Posterior vena cava (tissue), 2 donors: ENCODE measurements at regions not wholly inside any gene's neighbourhood (a gene's known extent, or its start where the extent isn't known, plus 50 kb on each side); places are given as distances from the start of the nearest gene placed in this dataset.

Source experiments
- DNase-seq: peaks from one replicate; pipeline ENCODE4 v3.0.0-alpha.2; 2020; ENCODE audit warnings: low spot score
- intact Hi-C, 2 donors: fragments of 100-400 bp; cut with DNase I; formaldehyde crosslinking; loops; one replicate each; pipeline versions ENCODE4 v1.14.1 to v1.14.2; 2022 to 2023
- donor health status: DM: yes; HTN: yes; CAD: no.
- donor health status: DM: yes; HTN: yes; CAD: no.

DNA sequence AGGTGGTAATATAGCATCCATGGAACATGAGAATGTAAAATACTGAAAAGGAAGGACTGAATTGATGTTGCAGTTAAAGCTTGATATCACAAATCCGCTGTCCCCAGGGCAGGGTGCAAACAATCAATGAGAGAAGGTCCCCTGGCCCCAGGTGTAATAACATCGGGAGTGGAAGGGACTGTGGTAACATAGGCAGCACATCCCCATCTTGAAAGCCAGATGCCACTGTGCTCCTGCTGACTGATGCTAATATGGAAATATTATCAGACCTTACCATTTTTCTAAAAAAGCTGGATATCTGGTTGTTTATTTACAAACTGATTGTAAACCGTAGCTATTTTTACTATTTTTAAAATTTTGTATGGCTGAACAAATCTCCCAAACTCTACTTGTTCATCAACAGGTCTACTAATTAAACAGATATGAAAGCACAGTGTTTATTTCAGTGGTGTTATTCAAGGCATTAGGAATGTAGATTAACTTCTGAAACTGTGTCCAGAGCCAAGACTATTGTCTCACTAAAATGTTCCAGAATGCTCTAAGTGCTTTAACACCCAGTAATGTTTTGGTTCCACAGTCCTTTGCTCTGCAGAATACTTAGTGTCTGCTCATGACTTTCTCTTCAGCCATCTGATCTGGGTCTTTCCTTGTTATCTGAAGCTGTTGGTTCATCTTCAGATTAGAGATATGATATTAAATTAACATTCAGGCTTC, 386.0 kb upstream of the RARB start:
- intact Hi-C loops: no loop called here
- no peak for DNase-seq

DNA sequence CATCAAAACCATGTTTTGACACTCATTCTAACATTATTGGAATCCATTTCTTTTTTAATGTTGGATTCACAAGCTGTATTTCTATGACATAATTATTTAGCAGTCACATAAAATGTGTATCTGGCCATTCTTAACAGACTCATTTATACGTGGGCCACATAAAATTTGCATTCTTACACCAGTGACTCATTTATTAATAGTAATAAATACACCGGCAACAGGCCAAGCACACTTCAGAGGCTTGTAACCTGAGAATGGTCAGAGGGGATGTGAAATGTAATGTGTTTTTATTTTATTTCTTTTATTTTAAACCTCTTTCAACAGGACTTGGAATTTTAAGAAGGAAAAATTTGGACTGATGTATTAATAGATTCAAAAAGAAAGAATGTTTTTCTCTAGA, 384.9 kb upstream of the RARB start:
- no peak for DNase-seq
- intact Hi-C loops: no loop called here

DNA sequence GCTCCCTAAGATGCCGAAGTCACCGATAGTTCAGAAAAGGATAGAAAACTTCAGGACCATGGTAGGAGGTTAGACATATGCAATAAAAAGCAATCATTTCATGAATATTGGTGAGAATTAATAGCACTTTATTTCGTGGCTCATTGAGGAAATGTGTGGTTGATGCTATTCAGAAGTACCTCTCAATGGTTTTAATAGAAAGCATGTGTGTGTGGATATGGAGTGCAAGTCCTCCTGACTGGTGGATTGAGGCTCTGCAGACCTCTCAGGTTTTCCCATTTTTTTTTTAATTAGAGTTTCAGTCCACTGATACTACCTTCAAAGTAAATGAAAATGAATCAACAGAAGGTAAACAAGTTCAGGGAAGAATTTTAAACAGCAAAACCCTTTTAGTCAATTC, 384.3 kb upstream of the RARB start:
- intact Hi-C loops: no loop called here
- DNase-seq: no peak

DNA sequence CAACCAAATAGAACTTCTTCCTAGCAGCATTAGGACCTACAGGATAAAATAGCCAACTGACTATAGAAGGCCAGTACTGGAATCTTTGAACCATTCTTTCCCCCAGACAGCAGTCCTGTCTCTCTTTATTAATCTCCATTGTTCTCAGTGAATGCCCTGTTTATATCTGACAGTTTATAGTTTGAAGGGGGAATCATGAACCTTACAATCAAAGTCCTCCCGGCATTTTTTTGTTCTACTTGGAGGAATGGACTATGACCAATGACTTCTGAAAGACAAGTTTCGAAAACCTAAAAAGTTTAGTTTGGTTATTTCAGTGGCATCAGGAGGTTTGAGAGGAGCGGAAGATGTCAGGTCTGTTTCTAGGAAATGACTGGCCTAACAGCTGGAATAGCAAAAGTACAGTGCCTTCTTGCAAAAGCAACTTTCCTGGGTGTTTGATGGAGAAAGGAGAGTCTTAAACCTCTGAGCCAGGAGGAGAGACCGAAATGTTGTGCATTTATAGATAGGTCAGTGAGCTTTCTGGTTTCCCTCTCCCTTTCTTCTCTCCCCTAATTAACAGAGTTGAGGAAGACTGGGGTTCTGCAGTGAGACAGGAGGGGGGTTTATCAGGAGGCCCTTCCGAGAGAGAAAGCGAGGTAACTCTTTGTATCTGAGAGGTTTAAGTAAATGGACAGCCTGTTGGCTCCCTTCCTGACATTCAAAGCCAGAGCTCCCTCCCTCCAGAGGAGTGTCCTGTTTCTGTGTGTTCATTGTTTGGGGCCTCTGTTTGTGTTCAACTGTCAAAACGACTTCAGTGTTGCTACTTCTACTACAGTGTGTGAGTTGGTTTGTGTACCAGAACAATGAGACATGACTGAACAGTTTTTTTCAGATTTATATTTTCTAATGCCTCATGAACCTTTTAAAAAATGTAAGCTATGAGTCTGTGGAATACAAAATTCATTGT, 383.0 kb upstream of the RARB start:
- DNase-seq: no peak
- intact Hi-C loops: no loop called here

DNA sequence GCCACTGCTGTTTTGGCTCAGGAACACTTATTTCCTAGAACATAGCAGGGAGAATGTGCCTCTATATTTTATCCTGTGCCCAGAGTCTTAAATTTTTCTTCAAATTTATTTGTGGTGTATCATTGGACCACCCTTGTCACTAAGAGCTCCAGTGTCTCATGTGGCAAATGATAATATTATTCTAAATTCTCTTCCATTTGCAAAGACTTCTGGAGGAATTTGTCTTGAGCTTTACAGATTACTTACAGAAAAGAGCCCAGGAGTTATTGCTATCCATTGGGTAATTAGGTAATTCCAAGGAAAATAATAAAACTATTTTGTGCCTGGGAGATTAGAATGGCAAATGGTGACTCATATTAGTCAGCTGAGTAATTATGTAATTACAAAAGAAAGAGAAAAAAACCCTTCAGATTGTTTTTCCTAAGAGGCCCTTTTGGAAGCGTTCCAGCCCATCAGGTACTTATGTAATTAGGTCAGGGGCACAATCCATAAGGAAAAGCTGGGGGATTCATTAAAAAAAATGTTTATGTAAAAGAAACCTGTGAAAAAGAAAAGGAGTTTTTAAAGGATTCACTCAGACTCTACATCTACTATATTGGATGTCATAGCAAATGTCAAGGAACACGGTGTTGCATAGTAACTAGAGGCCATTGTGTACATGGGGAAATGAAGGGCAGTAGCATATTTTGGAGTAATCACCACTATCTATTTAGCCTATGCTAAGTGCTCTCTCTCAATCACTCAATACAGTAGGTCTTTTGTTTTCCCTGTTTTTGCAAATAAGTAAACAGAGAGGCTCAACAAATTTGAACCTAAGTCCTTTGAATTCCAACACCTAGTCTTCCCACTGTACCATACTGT, 380.9 kb upstream of the RARB start:
- intact Hi-C loops: no loop called here
- no peak for DNase-seq

DNA sequence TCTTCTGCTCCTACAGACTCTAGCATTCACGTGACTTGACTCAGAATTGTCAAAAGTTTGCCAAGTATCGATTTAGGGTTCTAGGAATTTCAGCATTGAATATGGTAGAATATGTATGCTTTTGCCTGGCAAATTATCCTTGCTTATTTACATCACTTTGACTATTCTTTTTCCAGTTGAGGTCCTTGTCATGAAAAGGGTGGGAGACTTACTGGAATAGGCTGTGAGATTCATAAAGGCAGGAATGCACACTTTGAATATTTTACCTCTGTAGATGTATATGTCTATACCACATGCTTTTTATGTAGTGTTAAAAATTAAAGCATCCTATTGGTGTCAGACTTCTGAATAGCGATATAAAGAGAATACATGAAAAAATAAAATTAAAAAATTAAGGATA, 378.8 kb upstream of the RARB start:
- intact Hi-C loops: no loop called here
- DNase-seq: no peak

DNA sequence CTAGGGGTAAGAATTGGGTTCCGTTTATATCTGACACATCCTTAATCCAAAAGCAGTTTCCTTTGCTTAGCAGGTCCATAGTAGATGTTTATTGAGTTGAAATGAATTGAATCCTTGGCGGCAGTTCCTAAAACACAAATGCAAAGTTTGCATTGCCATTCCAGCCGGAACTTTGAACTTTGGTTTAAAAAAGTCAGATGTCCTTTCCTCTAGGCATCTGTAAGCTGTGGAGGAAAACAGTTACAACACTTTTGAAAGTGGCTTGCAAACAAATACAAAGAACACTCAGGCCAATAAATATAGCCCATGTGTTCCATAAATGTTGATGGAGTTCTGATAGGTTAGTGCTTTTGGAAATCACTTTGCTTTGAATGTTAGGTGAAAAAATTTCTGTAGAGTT, 374.7 kb upstream of the RARB start:
- DNase-seq: no peak
- intact Hi-C loops: no loop called here

DNA sequence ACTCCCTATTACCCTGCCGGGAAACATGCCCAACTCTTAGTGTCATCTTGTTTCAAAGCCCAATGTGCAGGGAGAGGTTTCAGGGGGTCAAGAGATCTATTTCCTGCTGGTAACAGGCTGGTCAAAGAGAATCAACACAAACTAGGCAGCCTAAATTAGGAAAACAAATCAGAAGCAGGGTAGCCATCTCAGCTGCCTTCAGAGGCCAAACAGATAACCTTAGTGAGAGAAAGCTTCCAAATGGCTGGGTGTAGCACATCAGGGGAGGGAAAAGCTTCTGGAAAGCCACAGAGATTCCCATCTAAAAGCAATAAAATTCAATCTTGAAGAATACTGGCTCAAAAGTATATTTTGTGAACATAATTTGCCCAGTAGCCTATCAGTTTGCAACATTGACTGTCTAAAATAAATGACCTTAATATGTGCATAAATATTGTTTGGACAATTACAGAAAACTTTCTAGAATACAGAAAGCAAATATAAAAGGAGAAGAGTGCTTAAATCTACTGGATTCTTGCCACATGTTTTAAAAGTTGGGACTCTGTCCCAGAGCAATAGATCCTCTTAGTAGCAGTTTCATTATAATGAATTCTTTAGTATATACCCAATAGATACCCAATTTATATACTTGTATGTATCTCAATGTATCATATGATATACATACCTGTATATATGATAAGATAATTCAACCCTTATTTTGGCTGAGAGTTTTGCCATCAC, 371.9 kb upstream of the RARB start:
- intact Hi-C loops: no loop called here
- no peak for DNase-seq

DNA sequence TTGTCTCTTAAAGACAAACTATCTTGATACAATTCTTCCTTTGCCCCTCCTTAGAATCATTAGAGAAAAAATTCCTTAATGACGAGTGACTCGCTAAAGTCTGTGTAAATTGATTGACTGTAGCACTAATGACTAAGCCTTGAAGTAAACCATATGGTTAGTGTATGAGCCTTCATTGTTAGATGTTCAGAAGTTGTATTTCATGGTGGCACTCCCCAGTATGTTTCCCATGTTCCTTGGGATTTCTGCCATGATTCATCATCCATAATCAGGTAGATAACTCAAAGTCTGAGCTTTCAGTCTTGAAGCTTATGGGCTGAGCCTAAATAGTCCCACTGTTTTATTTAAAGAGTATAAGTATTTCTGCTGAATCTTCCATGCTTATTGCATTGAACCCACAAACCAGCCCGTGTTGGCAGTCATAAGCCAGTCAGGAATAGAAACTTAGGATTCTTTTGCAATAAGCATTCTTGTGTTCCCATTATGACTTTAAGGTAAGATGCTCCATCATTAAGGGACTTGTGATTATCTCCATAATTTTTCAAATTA, 371.2 kb upstream of the RARB start:
- intact Hi-C loops: no loop called here
- no peak for DNase-seq

DNA sequence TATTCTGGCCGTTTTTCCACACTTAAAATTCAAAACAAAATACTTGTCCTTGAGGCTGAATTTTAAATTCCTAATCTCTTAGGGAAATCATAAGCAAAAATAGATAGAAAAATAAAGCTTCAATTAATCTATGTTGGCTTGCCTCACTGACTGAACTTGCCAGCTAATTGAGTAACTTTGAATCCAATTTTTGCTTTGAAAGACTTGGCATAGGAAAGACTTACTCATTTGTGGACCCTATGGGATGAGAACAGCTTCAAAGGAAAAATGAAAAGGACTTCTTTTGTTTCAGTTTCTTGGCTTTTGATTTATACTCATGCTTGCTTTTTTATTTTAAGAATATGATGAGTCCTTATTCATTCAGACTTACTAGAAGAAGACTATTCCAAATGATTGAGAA, 370.7 kb upstream of the RARB start:
- intact Hi-C loops: no loop called here
- no peak for DNase-seq

DNA sequence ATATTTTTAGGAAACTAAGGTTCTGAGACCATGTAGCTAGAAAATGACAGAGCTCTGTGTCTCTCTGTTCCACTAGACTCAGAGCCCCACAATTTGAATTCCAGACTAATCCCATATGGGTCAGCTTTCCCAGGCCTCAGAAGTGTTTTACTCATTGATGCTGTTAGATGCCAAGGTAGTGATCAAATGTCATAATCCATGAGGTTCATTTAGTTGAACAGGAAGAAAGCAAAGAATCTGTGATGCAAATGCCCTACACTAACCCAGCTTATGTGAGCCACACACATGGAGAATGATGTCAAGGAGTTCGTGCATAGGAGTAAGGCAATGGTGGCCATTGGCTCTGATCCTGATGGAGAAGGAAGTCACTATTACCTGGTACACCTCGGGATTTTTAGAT, 363.4 kb upstream of the RARB start:
- no peak for DNase-seq
- intact Hi-C loops: no loop called here

DNA sequence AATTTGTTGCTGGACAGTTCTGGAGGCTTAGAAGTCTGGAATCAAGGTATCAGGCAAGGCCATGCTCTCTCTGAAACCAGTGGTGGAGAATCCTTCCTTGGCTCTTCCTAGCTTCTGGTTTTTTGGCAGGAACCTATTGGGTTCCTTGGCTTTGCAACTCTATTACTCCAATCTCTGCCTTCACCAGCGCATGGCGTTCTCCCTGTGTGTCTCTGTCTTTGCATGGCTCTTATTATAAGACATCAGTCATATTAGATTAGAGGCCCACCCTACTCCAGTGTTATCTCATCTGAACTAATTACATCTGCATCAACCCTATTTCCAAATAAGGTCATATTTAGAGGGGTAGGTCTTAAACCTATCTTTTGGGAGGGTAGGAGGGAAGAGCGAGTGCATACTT, 358.1 kb upstream of the RARB start:
- DNase-seq: no peak
- intact Hi-C loops: no loop called here

DNA sequence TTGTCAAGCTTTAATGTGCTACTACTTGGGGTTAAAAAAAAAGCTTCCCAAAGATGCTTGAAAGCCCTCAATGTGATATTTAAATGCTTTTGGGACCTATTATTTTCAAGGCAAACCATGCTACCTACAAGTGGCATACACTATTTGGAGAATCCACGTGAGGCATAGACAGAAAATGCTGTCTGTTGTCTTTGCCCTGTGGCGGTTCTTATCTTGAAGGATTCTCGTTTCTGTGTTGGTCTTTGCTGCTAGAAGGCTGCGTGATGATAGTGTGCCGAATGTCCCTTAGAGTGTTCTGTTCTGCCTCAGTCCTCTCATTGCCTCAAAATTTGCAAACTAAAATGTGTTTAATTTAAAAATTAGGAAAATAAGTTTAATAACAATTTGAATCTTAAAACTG, 356.2 kb upstream of the RARB start:
- intact Hi-C loops: no loop called here
- DNase-seq: no peak

DNA sequence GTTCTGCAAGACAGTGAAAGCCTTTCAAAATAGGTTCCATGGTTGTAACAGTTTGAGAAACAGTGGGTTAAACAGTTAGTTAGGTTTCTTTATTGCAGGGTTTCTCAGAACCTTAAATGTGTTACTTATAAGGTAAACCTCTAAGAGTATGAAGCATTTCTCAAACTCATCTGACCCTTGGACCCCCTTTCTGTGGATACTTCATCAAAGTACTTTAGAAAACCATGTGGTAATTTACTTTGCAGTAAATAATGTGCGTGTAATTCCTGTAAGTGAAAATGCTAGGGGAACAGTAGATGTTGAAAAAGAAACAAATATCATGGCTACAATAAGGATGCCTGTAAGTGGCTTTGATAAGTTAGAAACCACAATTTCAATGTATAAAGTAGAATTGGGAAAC, 354.6 kb upstream of the RARB start:
- intact Hi-C loops: no loop called here

DNA sequence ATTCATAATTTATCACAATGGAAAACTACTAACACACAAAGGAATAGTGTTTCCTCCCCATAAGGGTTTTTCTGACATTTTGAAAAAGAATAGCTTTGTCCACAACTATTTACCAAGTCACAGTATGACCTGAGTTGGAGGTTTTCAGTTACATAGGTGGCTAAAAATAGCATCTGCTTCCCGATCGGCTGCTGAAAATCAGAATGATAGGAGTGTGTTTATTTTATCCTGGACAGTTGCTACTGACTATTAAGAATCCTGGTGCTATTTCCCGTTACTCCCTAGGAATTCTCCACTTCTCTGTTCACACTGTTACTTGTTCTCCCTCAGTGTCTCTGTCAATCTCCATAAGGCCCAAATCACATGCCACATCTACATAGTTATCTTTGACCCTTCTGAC, 353.9 kb upstream of the RARB start:
- DNase-seq: no peak
- intact Hi-C loops: no loop called here

More for the DNA sequence above, 354.6 kb upstream of the RARB start:
- no peak for DNase-seq

DNA sequence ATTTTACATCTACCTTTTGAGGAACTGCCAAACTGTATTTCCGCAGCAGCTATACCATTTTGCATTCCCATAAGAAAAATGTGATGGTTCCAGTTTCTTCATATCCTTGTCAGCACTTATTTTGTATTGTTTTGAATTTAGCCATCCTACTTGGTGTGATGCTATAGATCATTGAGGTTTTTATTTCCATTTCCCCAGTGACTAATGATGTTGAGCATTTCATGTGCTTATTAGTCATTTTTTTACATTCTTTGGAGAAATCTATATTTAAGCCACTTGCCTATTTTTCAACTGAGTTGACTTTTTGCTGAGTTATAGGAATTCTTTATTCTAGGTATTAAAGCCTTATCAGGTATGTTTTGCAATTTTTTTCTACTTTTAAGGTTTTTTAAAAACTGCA, 347.6 kb upstream of the RARB start:
- intact Hi-C loops: no loop called here

DNA sequence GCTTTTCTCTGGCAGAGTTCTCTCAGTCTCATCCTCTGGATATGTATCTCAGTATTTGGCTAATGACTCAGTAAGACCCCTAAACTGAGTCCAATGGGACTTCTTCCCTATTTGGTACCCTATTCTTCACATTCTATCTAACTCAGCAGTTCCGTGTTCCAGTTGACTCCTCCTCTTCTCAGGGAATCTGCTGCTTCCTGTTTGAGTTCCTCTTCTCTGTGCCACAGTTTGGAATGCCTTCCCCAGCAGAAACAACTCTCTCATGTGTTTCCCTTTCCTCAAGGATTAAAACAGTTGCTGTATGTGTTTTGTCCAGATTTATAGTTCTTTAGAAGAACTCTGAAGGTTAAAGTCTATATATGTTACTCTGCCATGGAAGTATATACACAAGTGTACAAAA, 344.0 kb upstream of the RARB start:
- intact Hi-C loops: no loop called here
- no peak for DNase-seq

More for the DNA sequence above, 347.6 kb upstream of the RARB start:
- no peak for DNase-seq

DNA sequence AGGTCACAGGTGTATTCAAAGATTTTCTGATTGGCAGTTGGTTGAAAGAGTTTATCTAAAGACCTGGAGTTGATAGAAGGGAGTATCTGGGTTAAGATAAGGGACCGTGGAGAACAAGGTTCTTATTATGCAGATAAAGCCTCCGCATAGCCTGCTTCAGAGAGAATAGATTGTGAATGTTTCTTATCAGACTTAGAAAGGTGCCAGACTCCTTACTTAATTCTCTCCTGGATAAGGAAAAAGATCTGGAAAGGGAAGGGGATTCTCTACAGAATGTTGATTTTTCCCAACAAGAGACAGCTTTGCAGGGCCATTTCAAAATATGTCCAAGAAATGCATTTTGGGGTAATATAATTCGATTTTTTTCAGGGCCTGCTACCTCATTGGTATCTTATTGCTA, 341.3 kb upstream of the RARB start:
- no peak for DNase-seq
- intact Hi-C loops: no loop called here

DNA sequence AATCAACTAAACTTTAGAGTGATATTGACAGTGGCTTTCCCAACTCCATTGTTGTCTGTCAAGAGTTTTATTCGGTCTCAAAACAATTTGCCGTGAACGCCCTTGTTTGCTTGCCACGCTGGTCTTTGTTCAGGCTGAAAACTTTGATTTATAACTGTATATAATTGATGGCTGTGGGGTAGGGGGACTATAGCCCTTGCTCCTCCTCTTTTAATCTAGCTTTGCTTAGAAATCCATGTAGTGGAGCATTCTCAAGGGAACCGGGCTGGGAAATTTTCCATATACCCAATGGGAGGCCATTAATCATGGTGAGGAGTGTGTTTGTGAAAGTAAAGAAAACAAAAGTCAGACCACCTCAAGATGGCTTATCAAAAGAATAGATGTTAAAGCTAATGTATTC, 339.8 kb upstream of the RARB start:
- no peak for DNase-seq
- intact Hi-C loops: no loop called here
